Adrenal gland (tissue), 5 donors: ENCODE measurements at regions not wholly inside any gene's neighbourhood (a gene's known extent, or its start where the extent isn't known, plus 50 kb on each side); places are given as distances from the start of the nearest gene placed in this dataset.

Source experiments
- CTCF ChIP-seq, 6 experiments: fragments of 450-650 bp in 4 of 6; fragments of 200-600 bp in 2 of 6; sonication (generic) in 1 of 6; IDR thresholded peaks; 1 replicate in 5 of 6; 2 replicates in 1 of 6; pipeline versions ENCODE4 v1.5.1 to v1.8.0; 2016 to 2021; ENCODE audit warnings: antibody characterized with exemption in 6 of 6, mild to moderate bottlenecking in 2 of 6, moderate library complexity in 1 of 6
- POLR2A ChIP-seq, 2 donors: fragments of 450-650 bp; IDR thresholded peaks; one replicate each; pipeline ENCODE4 v1.6.1; 2017; ENCODE audit warnings: antibody characterized with exemption in 2 of 2, mild to moderate bottlenecking in 2 of 2, moderate library complexity in 1 of 2
- donor health status: DM: no; HTN: no; CAD: no.

DNA sequence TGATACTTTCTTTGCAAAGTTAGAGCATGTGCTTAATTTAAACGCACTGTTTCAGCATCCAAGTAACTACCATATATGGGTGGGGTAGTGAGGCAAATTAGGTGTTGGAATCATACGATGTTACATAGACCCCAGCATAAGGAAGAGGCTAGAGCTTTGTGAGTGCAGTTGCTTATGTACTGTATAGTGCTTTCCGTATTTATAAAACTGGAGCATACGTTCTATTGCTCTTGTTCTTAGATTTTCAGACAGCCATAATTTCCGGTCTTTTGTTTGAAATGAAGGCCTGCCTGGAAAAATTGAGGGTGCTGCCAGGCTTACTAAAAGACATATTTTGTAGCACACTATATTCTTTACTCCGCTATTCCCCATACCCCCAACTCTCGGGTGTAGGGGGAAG lies 335.7 kb downstream of the FOXG1 start:
- TF ChIP-seq CTCF (IDR thresholded peaks at IDR 0.05), result no peak
- no peak for TF ChIP-seq POLR2A (IDR thresholded peaks at IDR 0.05)
